ENCODE measurements at regions not wholly inside any gene's neighbourhood (a gene's known extent, or its start where the extent isn't known, plus 50 kb on each side); places are given as distances from the start of the nearest gene placed in this dataset.
"Not testable (repeated sequence)": the region's sequence is repeated elsewhere in the genome, so short reads cannot be mapped to it uniquely, and the experiment has no call there.

GRCh38 chr2:204159526-204159925 lies 223.0 kb downstream of the ICOS start:
- no peak for TF ChIP-seq CTCF (IDR thresholded peaks at IDR 0.05; ENCODE audit: partially characterized antibody, unreplicated experiment)
- Mint-ChIP-seq H3K4me3 (ENCODE audit: unreplicated experiment) (no peak overlapping the region), H3K36me3 (ENCODE audit: unreplicated experiment) (no peaks in the 10 kb centered on the region), H3K4me1 (ENCODE audit: low read depth, unreplicated experiment) (no peaks in the 10 kb centered on the region), H3K9me3 (ENCODE audit: unreplicated experiment) (peaks cover 4% of the 10 kb centered on the region), H3K27ac (ENCODE audit: unreplicated experiment) (no peak overlapping the region), H3K27me3 (ENCODE audit: unreplicated experiment) (no peaks in the 10 kb centered on the region)
- DNase-seq, result no peak

- no peak overlapping the region for H3K27ac Mint-ChIP-seq (ENCODE audit: unreplicated experiment)
- no peaks in the 10 kb centered on the region for H3K36me3 Mint-ChIP-seq (ENCODE audit: unreplicated experiment)
- no peak overlapping the region for H3K4me3 Mint-ChIP-seq (ENCODE audit: unreplicated experiment)
- no peaks in the 10 kb centered on the region for H3K27me3 Mint-ChIP-seq (ENCODE audit: unreplicated experiment)
- TF ChIP-seq CTCF (IDR thresholded peaks at IDR 0.05; ENCODE audit: partially characterized antibody, unreplicated experiment), result no peak
- no peak for DNase-seq
- peaks cover 4% of the 10 kb centered on the region for H3K9me3 Mint-ChIP-seq (ENCODE audit: unreplicated experiment)
- H3K4me1 Mint-ChIP-seq (ENCODE audit: low read depth, unreplicated experiment), result peaks cover 2% of the 10 kb centered on the region
Observed at GRCh38 chr2:204160989-204161388, 224.4 kb downstream of the ICOS start.

- TF ChIP-seq CTCF (IDR thresholded peaks at IDR 0.05; ENCODE audit: partially characterized antibody, unreplicated experiment), result no peak
- Mint-ChIP-seq H3K9me3 (ENCODE audit: unreplicated experiment) (peaks cover 1% of the 10 kb centered on the region), H3K4me1 (ENCODE audit: low read depth, unreplicated experiment) (peaks cover 2% of the 10 kb centered on the region), H3K36me3 (ENCODE audit: unreplicated experiment) (no peaks in the 10 kb centered on the region), H3K27ac (ENCODE audit: unreplicated experiment) (no peak overlapping the region), H3K27me3 (ENCODE audit: unreplicated experiment) (no peaks in the 10 kb centered on the region), H3K4me3 (ENCODE audit: unreplicated experiment) (no peak overlapping the region)
- no peak for DNase-seq
Observed at GRCh38 chr2:204161886-204162285, 225.3 kb downstream of the ICOS start.

GRCh38 chr2:204166961-204167360 lies 230.4 kb downstream of the ICOS start:
- Mint-ChIP-seq H3K27ac (ENCODE audit: unreplicated experiment) (no peak overlapping the region), H3K4me3 (ENCODE audit: unreplicated experiment) (no peak overlapping the region), H3K9me3 (ENCODE audit: unreplicated experiment) (peaks cover 3% of the 10 kb centered on the region), H3K27me3 (ENCODE audit: unreplicated experiment) (no peaks in the 10 kb centered on the region), H3K4me1 (ENCODE audit: low read depth, unreplicated experiment) (peaks cover 2% of the 10 kb centered on the region), H3K36me3 (ENCODE audit: unreplicated experiment) (no peaks in the 10 kb centered on the region)
- no peak for DNase-seq
- no peak for TF ChIP-seq CTCF (IDR thresholded peaks at IDR 0.05; ENCODE audit: partially characterized antibody, unreplicated experiment)

GRCh38 chr2:204167670-204168069 lies 231.1 kb downstream of the ICOS start:
- not testable (repeated sequence) for H3K36me3 Mint-ChIP-seq (ENCODE audit: unreplicated experiment)

GRCh38 chr2:204170411-204170810 lies 233.8 kb downstream of the ICOS start:
- H3K27ac Mint-ChIP-seq (ENCODE audit: unreplicated experiment), result peak overlapping the region; percentile 49
- no peak overlapping the region for H3K4me3 Mint-ChIP-seq (ENCODE audit: unreplicated experiment)
- H3K4me1 Mint-ChIP-seq (ENCODE audit: low read depth, unreplicated experiment), result peaks cover 3% of the 10 kb centered on the region
- no peaks in the 10 kb centered on the region for H3K27me3 Mint-ChIP-seq (ENCODE audit: unreplicated experiment)
- H3K36me3 Mint-ChIP-seq (ENCODE audit: unreplicated experiment), result no peaks in the 10 kb centered on the region
- DNase-seq, result peak; percentile 28
- no peak for TF ChIP-seq CTCF (IDR thresholded peaks at IDR 0.05; ENCODE audit: partially characterized antibody, unreplicated experiment)
- peaks cover 3% of the 10 kb centered on the region for H3K9me3 Mint-ChIP-seq (ENCODE audit: unreplicated experiment)

More at GRCh38 chr2:204167670-204168069, 231.1 kb downstream of the ICOS start:
- DNase-seq; H3K4me1 Mint-ChIP-seq (ENCODE audit: low read depth, unreplicated experiment); H3K27me3 Mint-ChIP-seq (ENCODE audit: unreplicated experiment); H3K9me3 Mint-ChIP-seq (ENCODE audit: unreplicated experiment); H3K27ac Mint-ChIP-seq (ENCODE audit: unreplicated experiment); H3K4me3 Mint-ChIP-seq (ENCODE audit: unreplicated experiment): not testable (repeated sequence)
